Chondrocyte (in vitro differentiated cells): ENCODE measurements at regions not wholly inside any gene's neighbourhood (a gene's known extent, or its start where the extent isn't known, plus 50 kb on each side); places are given as distances from the start of the nearest gene placed in this dataset.
"Not testable (repeated sequence)": the region's sequence is repeated elsewhere in the genome, so short reads cannot be mapped to it uniquely, and the experiment has no call there.

Experiments
- DNase-seq: peaks from one replicate; pipeline ENCODE4 v3.0.0; 2021; ENCODE audit warnings: mixed read lengths, low spot score
- H3K27ac Mint-ChIP-seq: one replicate; pipeline ENCODE4 v1.8.0; 2021; ENCODE audit warnings: mild to moderate bottlenecking, moderate library complexity, mixed read lengths; ENCODE audit not compliant: unreplicated experiment
- H3K27me3 Mint-ChIP-seq: 2 replicates; pipeline ENCODE4 v1.8.0; 2021; ENCODE audit warnings: low read depth, mixed read lengths
- H3K36me3 Mint-ChIP-seq: 2 replicates; pipeline ENCODE4 v1.8.0; 2021; ENCODE audit warnings: low read depth, mixed read lengths
- H3K4me1 Mint-ChIP-seq: 2 replicates; pipeline ENCODE4 v1.8.0; 2021; ENCODE audit warnings: low read depth, mild to moderate bottlenecking, mixed read lengths
- H3K4me3 Mint-ChIP-seq: one replicate; pipeline ENCODE4 v1.8.0; 2021; ENCODE audit warnings: mild to moderate bottlenecking, moderate library complexity, mixed read lengths; ENCODE audit not compliant: unreplicated experiment
- H3K9me3 Mint-ChIP-seq: 2 replicates; pipeline ENCODE4 v1.8.0; 2021; ENCODE audit warnings: low read depth, mixed read lengths
- CTCF ChIP-seq: fragments of 200-600 bp; sonication (generic); IDR thresholded peaks from 2 replicates; pipeline ENCODE4 v1.5.0; 2021; ENCODE audit warnings: antibody characterized with exemption, mild to moderate bottlenecking, moderate library complexity

- H3K4me3 Mint-ChIP-seq, H3K9me3 Mint-ChIP-seq, DNase-seq, H3K4me1 Mint-ChIP-seq, H3K27me3 Mint-ChIP-seq, H3K27ac Mint-ChIP-seq, H3K36me3 Mint-ChIP-seq: not testable (repeated sequence)
These were observed 61.1 kb downstream of the DEFB131A start for GRCh38 chr4:9505341-9505740.

- peaks cover 12% of the 10 kb centered on the region for H3K9me3 Mint-ChIP-seq
- not testable (repeated sequence) for H3K27ac Mint-ChIP-seq, H3K4me3 Mint-ChIP-seq, DNase-seq, H3K27me3 Mint-ChIP-seq, H3K4me1 Mint-ChIP-seq, H3K36me3 Mint-ChIP-seq
These were observed 62.5 kb downstream of the DEFB131A start for GRCh38 chr4:9506672-9507071.

- not testable (repeated sequence) for H3K27ac Mint-ChIP-seq, DNase-seq, H3K4me1 Mint-ChIP-seq, H3K4me3 Mint-ChIP-seq, H3K36me3 Mint-ChIP-seq, H3K27me3 Mint-ChIP-seq
- peaks cover 14% of the 10 kb centered on the region for H3K9me3 Mint-ChIP-seq
These were observed 68.7 kb downstream of the DEFB131A start for GRCh38 chr4:9512941-9513340.

GRCh38 chr4:9519631-9520030 is 75.4 kb downstream of the DEFB131A start:
- DNase-seq, H3K4me1 Mint-ChIP-seq, H3K36me3 Mint-ChIP-seq, H3K27me3 Mint-ChIP-seq, H3K4me3 Mint-ChIP-seq, H3K27ac Mint-ChIP-seq: not testable (repeated sequence)
- peaks cover 21% of the 10 kb centered on the region for H3K9me3 Mint-ChIP-seq

GRCh38 chr4:9522903-9523302 is 78.7 kb downstream of the DEFB131A start:
- H3K36me3 Mint-ChIP-seq, H3K4me1 Mint-ChIP-seq, H3K4me3 Mint-ChIP-seq, DNase-seq, H3K27ac Mint-ChIP-seq, H3K27me3 Mint-ChIP-seq: not testable (repeated sequence)
- peaks cover 13% of the 10 kb centered on the region for H3K9me3 Mint-ChIP-seq

GRCh38 chr4:9524406-9524805 is 80.2 kb downstream of the DEFB131A start:
- H3K4me1 Mint-ChIP-seq, H3K36me3 Mint-ChIP-seq, DNase-seq, H3K27ac Mint-ChIP-seq, H3K4me3 Mint-ChIP-seq: not testable (repeated sequence)
- peaks cover 11% of the 10 kb centered on the region for H3K9me3 Mint-ChIP-seq
- H3K27me3 Mint-ChIP-seq: peaks cover 16% of the 10 kb centered on the region

- Mint-ChIP-seq H3K4me3 (peak overlapping the region; percentile 69), H3K27me3 (peaks cover 44% of the 10 kb centered on the region)
- not testable (repeated sequence) for H3K9me3 Mint-ChIP-seq, DNase-seq, H3K27ac Mint-ChIP-seq, H3K36me3 Mint-ChIP-seq, H3K4me1 Mint-ChIP-seq
- peak; percentile 87 for TF ChIP-seq CTCF
These were observed 88.1 kb downstream of the DEFB131A start for GRCh38 chr4:9532134-9532862.

- not testable (repeated sequence) for H3K9me3 Mint-ChIP-seq, DNase-seq, H3K4me1 Mint-ChIP-seq, H3K36me3 Mint-ChIP-seq, H3K27ac Mint-ChIP-seq
- Mint-ChIP-seq H3K27me3 (peaks cover 44% of the 10 kb centered on the region), H3K4me3 (peak overlapping the region; percentile 69)
These were observed 88.6 kb downstream of the DEFB131A start for GRCh38 chr4:9532863-9533192.

- not testable (repeated sequence) for H3K4me1 Mint-ChIP-seq, H3K27ac Mint-ChIP-seq, H3K36me3 Mint-ChIP-seq, H3K4me3 Mint-ChIP-seq, H3K9me3 Mint-ChIP-seq, DNase-seq
- H3K27me3 Mint-ChIP-seq: peaks cover 12% of the 10 kb centered on the region
These were observed 92.9 kb downstream of the DEFB131A start for GRCh38 chr4:9537101-9537500.

- not testable (repeated sequence) for H3K27ac Mint-ChIP-seq, H3K9me3 Mint-ChIP-seq, H3K4me1 Mint-ChIP-seq, DNase-seq, H3K27me3 Mint-ChIP-seq, H3K4me3 Mint-ChIP-seq, H3K36me3 Mint-ChIP-seq
These were observed 95.8 kb downstream of the DEFB131A start for GRCh38 chr4:9539939-9540520.

GRCh38 chr4:9541388-9541915 is 97.2 kb downstream of the DEFB131A start:
- not testable (repeated sequence) for DNase-seq, H3K9me3 Mint-ChIP-seq, H3K36me3 Mint-ChIP-seq, H3K4me1 Mint-ChIP-seq, H3K27me3 Mint-ChIP-seq, H3K27ac Mint-ChIP-seq, H3K4me3 Mint-ChIP-seq

- not testable (repeated sequence) for H3K27ac Mint-ChIP-seq, H3K9me3 Mint-ChIP-seq, H3K4me1 Mint-ChIP-seq, H3K4me3 Mint-ChIP-seq, DNase-seq, H3K36me3 Mint-ChIP-seq, H3K27me3 Mint-ChIP-seq
These were observed 100.6 kb downstream of the DEFB131A start for GRCh38 chr4:9544851-9545250.
